Effector CD8-positive, alpha-beta T cell (primary cell): ENCODE measurements at regions not wholly inside any gene's neighbourhood (a gene's known extent, or its start where the extent isn't known, plus 50 kb on each side); places are given as distances from the start of the nearest gene placed in this dataset.
A peak's percentile ranks its signal among the peaks of the same experiment; 100 is the strongest.

Source experiments
- DNase-seq: peaks from one replicate; lab custom pipeline; 2025; lab: John Stamatoyannopoulos, UW

DNA sequence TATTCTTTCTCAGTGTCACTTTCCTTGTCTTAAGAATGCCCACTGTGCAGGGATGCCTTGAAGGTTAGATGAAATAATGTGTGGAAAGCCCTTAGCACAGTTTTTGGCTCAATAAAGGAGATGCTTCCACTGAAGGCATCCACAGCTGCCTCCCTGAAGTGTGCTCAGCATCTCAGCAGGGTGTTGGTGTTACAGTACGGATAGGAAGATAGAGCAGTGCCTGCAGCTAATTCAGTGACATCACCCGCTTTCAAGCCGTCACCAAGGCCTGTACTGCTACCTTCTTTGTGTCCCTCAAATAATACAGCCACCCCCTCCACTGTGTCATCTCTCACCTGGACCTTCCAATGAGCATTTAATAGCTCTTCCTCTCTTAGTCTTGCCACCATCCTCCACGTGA is 59.0 kb downstream of the NDUFS5 start:
- DNase-seq = no peak

DNA sequence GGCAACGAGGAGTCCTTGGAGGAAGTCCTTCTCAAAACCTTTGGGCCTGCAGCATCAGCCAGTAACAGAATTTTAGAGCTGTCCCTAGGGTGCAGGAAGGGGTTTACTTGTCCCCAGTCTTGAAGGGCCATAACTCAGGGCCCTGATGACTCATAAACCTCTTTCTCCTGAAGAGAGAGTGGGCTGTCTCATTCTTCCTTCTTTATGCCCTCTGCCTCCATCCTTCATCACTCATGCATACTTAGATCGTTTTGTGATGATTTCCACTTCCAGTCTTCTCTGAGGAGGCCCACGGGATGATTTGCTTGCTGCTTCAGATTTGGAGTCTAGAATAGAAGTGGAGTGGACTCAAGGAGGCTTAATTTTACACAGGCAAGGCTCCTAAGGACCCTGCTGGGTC is 60.2 kb downstream of the NDUFS5 start:
- no peak for DNase-seq

DNA sequence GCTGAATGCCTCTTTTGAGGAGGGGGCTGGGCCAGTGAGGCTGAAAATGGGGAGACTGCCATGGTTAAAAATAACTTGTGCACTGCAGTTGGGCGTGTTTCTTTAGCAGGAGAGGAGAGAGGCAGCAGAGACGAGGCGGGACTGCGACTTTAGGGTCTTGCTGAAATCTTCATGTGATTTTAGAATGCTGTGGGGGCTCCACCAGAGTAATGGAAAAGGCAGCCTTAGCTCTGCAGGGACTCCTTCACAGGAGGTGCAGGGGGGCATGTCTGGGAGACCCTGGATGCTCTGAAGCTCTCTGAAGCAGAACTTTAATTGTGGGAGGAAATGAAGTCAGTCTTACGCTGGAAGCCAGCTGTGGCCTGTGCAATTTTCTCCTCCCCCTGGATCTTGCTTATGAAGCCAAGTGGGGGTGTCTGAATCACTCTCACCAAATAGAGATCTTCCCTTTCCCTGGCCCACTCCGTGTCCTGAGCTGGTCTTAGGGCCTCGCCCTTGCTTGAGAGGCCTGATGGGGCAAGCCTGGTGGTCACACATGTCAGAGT is 60.8 kb downstream of the NDUFS5 start:
- no peak for DNase-seq

DNA sequence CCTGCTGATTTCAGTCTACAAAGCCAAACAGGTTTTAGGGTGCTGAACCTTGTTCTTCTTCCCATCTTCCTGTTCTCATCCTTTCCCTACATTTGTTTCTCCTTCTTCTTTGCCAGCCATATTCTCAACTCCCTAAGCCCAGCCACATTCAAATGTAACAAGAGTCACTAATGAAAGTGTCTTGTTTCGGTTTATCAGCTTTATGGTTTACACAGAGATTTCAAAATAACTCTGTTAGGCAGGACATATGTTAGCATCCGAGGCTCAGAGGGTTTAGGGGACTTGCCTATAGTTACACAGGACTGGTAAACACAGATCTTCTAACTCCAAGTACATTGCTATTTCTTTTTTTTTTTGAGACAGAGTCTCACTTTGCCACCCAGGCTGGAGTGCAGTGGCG is 61.3 kb downstream of the NDUFS5 start:
- no peak for DNase-seq

DNA sequence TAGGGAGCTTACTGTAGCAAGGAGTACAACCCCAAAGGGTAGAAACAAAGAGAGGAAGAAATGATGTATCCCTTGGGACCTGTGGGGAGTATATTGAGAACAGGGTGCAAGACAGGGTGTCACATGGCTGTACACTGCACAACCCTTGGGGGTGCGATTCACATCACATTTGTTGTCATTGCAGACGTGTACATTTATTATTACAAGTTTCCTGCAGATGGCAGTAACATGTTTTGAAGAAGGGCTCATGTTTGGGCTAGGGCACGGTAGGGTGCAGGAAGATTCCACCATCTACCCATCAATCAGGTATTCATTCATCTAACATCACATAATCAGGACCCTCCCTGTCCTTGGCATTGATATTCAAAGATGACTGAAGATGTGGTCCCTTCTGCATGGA is 62.5 kb downstream of the NDUFS5 start:
- DNase-seq = no peak

DNA sequence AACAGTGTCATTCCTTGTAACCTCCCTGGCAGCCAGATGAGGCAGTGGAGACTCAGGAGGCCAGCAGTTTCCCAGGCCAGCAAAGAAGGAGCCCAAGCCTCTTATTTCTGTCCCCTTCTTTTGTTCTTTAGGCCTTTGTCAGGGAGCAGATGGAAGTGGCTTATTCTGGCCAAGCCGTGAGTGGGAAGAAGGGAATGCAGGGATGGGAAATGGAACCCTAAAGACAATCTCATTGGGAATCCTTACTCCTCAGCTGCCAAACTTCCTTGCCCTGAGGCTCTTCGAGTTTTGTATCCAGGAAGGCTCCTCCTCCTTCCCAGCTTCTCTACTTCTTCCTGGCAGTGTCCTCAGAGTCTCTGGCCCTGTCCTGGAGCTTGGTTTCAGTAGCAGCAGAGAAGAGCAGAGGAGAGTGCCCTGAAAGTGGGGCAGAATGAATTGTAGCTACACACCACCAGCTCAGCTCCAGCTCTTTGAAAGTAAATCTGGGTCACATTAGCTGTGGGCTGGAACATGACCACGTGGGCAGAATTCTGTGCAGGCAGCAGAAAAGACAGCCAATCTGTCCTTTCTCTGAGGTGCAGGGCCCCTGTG is 63.9 kb downstream of the NDUFS5 start:
- DNase-seq = no peak

DNA sequence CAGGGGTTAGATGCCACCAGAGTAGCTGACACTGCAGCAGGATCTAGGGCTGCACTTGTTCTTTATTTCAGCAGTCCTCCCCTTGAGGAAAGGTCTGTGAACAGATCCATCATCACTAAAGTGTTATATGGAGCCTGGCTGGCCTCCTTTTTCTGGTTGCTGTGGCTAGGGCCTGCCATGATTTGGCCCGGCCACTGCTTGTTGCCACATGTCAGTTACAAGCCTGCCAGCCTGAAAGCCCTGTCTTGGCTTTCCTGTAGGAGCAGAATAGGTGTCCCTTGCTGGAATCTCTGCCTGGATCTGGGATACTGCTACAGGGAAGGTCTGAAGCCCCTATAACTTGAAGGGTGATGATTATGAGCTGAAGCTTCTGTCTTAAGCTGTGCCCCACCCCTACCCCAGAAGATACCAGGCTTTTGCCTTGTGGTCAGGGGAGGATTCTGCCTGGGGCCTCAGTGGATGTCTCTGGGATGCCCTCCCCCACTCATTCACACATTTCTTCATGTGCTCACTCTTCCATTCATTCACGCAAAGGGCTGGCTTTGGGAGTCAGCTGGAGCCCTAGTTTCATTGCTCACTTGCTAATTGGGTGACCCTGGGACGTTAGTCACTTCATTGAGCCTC is 64.7 kb downstream of the NDUFS5 start:
- DNase-seq = no peak

DNA sequence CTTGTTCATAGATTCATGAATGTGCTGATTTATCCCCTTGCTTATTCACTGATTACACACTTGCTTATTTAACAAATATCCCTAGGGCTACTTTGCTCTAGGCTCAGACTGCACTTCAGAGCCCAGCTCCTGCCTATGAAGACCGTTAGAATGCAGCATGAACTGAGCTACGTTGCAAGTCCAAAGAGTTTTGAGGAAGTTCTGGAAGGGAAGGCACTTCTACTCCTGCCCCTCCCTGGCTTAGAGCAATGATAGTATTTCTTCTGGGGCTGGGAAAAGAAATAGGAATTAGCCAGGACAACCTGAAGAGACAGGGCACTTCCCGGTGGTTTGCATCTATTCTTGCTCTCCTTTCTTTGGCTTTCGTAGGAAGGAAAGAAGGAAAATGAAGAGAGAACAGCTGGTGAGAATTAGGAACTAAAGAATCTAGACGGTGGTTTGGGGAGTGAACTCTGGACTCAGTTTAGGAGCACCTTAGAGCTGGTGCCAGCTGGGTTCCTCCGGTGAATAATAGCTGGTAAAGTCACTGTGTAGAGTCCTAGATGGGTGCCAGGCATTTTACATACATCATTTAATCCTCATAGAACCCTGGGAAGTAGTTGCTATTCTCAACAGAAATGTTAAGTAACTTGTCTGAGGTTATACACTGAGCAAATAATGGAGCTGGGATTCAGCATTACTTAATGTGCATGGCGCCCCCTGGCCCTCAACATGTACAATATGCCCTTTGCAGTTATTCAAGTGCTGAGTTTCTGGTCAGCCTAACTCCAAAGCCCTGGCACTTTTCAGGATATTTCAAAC is 65.9 kb downstream of the NDUFS5 start:
- DNase-seq = peak; percentile 26

DNA sequence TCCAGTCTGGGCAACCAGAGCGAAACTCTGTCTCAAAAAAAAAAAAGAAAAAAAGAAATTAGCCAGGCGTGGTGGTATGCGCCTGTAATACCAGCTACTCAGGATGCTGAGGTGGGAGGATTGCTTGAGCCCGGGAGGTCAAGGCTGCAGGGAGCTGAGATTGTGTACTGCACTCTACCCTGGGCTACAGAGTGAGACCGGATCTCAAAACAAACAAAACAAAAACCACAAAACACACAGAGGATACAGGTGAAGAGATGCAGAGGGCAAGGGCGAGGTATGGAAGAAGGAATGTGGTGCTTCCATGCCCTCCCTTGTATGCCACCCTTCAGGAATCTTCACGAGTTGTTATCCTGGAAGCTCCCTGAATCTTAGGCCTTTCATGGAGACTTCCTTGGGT is 68.5 kb downstream of the NDUFS5 start:
- no peak for DNase-seq

DNA sequence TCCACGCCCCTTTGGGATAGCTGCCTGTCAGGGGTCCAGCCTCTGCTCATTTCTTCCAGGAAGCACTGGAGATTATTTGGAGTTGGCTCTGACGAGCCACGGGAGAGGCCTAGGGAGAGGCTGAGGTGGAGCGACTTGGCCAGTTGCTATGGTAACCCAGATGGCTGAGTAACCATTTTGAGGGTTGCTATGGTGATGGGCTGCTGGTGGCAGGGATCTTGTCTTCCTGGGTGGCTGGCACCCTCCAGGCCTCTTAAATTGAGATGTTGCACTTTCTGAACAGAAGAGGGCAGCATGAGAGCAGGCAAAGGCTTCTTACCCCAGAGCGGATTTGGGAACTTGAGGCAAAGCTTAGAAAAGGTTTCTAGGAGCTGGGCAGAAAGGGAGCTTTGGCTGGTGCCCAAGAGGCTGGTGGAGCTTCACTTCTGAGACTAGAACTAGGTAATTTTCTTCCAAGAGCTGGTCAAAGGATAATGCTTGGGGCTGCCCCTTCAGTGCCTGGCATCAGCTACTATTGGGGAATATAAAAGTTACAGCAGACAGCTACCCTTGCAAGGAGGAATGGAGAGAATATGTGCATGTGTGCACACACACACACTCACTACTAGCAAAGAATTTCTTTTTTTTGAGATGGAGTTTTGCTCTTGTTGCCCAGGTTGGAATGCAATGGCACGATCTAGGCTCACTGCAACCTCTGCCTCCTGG is 72.5 kb downstream of the NDUFS5 start:
- DNase-seq = peak; percentile 21

DNA sequence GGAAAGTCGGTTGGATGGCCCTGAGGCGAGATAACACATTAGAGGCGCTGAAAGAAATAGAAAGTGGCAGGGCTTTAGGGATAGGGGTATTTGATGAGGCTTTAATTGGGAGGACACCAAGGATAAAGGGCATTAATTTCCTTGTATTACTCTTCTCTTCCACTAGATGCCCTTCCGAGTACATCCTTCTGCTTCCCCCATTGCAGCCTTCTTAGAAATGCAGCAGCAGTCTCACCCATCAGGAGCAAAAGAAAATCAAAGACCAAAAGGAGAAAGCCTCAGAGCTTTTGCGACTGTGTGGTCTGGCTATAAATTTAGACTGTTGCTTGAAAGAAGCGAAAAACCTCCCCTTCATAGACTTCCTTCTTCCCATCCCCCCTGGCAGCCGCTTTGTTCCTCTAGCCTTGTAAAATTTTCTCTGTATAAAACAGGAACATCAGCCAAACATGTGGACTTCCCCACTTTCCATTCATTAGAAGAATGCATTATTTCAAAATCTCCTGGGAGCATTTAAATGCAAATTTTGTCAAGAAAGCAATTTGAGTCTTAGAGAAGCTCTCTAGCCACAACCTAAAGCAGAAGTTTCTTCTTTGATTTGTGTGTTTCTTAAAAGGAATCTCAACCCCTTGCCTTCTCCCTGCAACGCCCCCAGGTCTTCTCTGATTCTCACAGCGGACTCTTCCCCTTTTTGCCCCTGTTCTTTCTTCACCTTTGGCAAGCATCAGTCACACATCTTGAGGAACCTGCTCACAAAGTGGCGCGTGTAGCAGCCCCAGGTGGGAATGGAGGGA is 76.6 kb downstream of the NDUFS5 start:
- DNase-seq = no peak

DNA sequence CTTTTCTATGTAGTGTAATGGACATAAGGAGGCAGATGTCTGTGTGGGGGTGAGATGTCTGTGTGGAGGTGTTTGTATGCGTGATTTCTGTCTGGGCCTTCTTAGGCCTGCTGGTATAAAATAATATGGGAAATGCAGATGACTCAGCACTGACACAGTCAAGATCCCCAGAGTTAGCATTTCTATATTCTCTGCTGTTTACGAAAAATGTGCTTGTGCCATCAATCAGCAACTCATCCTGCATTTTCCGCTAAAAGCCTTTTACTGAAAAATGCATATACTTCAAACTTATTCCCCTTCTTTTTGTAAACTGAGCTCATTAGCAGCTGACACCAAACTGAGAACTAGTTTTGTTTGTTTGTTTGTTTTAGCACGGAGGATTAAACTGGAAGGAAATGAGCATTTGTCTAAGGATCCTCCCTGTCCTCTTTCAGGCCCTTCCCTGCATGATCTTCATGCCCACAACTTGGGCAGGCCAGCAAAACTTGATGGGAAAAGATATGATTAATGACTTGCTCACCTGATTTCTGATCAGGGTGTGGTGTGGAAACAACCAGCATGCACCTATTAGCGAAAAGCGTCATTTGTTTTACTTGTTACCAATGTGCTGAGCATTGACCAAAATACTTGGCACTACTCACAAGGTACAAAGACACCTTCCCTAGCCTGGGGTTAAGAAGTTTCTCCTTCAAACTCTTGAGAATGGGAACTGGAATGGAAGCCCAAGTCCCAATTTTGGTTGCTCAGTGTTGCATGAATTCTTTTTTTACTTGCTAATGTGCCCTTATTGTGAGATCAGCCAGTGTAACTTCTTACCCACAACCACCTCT is 77.4 kb downstream of the NDUFS5 start:
- DNase-seq = no peak

DNA sequence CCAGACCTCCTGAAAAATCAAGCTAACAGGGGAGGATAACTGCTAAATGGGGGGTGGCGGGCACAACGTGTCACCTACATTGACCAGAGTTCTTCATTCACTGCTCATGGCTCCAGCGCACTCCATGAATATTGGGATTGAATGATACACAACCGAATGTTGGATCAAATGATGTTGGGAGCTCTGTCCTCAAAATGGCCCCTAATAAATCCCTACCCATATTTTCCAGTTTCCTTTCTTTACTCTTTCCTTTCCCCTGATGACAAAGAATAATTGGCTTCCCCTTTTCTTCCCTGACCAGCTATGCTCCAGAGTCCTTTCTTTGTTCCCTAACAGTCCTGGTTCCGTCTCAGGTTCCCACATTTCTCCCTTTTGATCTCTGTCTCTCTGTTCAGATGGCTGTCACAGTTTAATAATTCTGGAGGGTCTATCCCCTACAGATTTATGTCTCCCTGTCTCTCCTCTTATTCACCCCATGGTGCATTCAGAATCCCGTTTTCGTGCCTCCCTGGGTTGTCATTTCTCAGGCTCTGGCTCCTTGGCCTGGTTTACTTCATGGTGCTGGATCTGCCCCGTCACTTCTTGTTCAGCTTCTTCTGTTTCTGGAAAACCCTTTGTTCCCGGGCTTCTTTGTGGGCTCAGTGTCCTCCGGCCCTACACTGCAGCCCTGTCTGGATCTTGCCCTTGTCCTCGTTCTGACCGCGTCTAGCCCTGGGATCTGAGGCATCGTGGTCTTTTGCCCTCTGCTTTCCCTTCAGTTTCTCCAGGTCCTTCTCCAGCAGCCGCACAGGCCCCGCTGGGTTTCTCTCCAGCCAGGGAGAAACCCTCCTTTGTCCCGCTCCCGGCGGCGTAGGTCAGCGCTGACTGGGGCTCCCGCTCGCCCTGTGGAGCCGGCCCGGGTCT is 78.3 kb downstream of the NDUFS5 start:
- no peak for DNase-seq

DNA sequence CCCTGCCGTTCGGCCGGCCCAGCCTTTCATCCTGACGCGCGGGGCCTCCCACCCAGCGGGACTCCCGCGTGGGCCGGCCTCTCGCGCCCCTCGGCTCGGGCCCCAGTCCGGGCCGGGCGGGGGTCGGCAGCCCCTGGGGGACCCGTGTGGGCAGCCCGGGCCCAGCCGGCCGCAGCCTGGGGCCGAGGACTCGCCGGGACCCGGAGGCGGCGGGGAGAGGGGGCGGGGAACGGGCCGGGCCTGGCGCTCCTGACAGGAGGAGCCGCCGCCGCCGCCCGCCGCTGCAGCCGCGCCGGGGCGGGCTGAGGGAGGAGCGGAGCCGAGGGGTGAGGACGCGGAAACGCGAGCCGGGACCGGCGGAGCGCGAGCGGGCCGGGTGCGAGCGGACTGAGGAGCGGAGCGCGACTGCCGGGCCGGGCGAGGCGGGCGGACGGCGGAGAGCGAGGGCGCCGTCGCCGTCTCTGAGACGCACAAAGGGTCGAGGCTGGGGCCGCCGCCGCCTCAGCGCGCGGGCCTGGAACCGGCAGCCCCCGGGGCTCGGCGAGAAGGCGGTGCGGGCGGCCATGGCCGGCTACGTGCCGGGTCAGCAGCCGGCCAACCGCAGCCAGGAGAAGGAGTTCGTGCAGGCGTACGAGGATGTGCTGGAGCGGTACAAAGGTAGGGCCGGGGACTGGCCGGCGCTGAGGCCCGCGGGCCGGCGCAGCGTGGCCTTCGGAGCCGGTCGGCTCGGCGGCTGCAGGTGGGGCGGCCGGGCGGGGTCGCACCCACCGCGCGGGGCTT is 79.1 kb downstream of the NDUFS5 start:
- DNase-seq = peak; percentile 22

DNA sequence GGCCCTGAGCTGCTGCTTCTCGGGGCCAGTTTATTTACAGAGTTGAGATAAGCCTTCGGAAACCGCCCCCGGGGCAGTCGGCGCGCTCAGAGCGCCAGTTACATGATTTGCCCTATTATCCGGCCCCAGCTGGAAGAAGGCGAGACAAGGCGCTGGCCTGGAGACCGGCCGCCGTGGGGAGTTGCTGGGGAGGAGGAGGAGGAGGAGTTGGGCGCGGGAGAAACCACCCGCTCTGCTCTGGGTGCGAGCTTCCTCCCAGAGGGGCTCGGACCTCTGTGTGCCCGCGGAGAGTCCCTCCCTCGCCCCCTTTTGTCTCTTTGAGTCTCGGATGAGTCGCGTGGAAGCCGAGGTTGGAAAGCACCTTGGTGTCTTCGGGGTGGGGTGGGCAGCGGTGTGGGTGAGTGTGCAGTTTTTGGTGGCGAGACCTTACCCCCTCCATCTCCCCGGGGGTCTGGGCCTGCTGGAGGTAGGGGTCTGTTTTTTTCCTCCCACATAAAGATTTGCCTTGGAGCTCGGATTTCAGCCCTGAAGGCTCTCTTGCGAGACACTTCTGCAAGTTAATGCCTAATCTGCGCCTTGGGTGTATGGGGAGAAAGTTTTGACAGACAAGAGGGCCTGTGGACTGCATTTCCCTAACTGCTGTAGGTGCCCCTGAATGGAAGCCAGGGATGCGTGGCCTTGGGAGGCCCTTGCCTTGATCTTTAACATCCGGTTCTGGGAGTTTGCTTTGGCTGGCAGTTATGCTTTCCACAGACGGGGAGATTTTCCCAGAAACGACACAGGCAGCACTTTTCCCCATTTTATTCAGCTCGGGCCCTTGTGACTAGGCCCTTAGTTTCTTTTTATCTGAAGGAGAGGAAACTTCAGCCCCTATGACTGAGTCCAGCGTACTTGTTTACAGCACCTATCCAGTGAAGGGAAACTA is 80.0 kb downstream of the NDUFS5 start:
- no peak for DNase-seq

DNA sequence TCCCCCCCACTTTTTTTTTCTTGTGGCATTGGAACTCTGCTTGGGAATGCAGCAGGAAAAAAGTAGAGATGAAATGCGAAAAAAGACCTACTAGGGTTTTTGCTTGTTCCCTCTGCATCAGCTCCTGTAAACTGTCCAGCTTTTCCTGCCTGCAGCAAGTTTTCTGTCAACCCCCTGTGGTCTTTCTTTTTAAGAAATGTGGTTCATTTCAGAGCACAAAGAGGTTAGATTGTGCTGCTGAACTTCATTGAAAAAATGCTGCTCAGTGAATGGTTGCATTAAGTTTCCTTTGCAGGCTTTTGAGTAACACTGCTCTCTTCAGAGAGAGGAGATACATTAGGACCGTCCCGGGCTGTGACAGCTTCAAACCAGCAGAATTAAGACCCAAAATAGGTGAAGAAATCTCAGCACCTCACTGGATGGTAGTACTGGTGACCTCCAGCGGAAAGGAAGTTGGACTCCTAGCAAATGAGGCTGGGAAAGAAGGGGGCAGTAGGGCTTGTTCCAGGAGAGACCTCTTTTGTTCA is 80.7 kb downstream of the NDUFS5 start:
- DNase-seq = no peak
